ENCODE measurements at regions not wholly inside any gene's neighbourhood (a gene's known extent, or its start where the extent isn't known, plus 50 kb on each side); places are given as distances from the start of the nearest gene placed in this dataset.

GRCh38 chr5:173794901-173795416 is 93.2 kb upstream of the CPEB4 start (continued):
- TF ChIP-seq ZSCAN5A (CRISPR knock-in tag; IDR thresholded peaks at IDR 0.05; ENCODE audit: borderline replicate concordance) (no peak), JUN (CRISPR knock-in tag; IDR thresholded peaks at IDR 0.05) (no peak), ARID5B (CRISPR knock-in tag; IDR thresholded peaks at IDR 0.05) (peak; percentile 51), PHF8 (CRISPR knock-in tag; IDR thresholded peaks at IDR 0.05) (no peak), ZNF652 (CRISPR knock-in tag; IDR thresholded peaks at IDR 0.05; ENCODE audit: borderline replicate concordance, low read depth) (no peak), ZNF3 (CRISPR knock-in tag; IDR thresholded peaks at IDR 0.05) (peak; percentile 91), ZNF263 (CRISPR knock-in tag; IDR thresholded peaks at IDR 0.05) (0 out of 2 replicates have a peak, but pooled peaks have one; percentile 14), TRIM22 (IDR thresholded peaks at IDR 0.05) (no peak), KDM1A (CRISPR knock-in tag; IDR thresholded peaks at IDR 0.05) (no peak), EED (CRISPR knock-in tag; IDR thresholded peaks at IDR 0.05) (0 out of 2 replicates have a peak, but pooled peaks have one; percentile 45), SETDB1 (CRISPR knock-in tag; IDR thresholded peaks at IDR 0.05; ENCODE audit: borderline replicate concordance) (no peak), TMF1 (CRISPR knock-in tag; IDR thresholded peaks at IDR 0.05; ENCODE audit: low read depth) (no peak), MYC (CRISPR knock-in tag; IDR thresholded peaks at IDR 0.05; ENCODE audit: borderline replicate concordance) (peak; percentile 20; the same call in 1 of the 2 replicates), FOXJ3 (CRISPR knock-in tag; IDR thresholded peaks at IDR 0.05; ENCODE audit: borderline replicate concordance) (peak; percentile 30; the same call in 1 of the 2 replicates), PITX1 (CRISPR knock-in tag; IDR thresholded peaks at IDR 0.05) (no peak), ZNF160 (CRISPR knock-in tag; IDR thresholded peaks at IDR 0.05) (no peak), SAFB2 (CRISPR knock-in tag; IDR thresholded peaks at IDR 0.05; ENCODE audit: borderline replicate concordance, low read depth) (0 out of 2 replicates have a peak, but pooled peaks have one; percentile 46)
- TF ChIP-seq, protein P1, sequence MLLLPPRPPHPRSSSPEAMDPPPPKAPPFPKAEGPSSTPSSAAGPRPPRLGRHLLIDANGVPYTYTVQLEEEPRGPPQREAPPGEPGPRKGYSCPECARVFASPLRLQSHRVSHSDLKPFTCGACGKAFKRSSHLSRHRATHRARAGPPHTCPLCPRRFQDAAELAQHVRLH (CRISPR knock-in tag; IDR thresholded peaks at IDR 0.05; ENCODE audit: borderline replicate concordance, low read depth) = 0 out of 2 replicates have a peak, but pooled peaks have one; percentile 17
- TF ChIP-seq, protein P2, sequence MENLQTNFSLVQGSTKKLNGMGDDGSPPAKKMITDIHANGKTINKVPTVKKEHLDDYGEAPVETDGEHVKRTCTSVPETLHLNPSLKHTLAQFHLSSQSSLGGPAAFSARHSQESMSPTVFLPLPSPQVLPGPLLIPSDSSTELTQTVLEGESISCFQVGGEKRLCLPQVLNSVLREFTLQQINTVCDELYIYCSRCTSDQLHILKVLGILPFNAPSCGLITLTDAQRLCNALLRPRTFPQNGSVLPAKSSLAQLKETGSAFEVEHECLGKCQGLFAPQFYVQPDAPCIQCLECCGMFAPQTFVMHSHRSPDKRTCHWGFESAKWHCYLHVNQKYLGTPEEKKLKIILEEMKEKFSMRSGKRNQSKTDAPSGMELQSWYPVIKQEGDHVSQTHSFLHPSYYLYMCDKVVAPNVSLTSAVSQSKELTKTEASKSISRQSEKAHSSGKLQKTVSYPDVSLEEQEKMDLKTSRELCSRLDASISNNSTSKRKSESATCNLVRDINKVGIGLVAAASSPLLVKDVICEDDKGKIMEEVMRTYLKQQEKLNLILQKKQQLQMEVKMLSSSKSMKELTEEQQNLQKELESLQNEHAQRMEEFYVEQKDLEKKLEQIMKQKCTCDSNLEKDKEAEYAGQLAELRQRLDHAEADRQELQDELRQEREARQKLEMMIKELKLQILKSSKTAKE (CRISPR knock-in tag; IDR thresholded peaks at IDR 0.05; ENCODE audit: borderline replicate concordance) = no peak
- TF ChIP-seq, protein P3, sequence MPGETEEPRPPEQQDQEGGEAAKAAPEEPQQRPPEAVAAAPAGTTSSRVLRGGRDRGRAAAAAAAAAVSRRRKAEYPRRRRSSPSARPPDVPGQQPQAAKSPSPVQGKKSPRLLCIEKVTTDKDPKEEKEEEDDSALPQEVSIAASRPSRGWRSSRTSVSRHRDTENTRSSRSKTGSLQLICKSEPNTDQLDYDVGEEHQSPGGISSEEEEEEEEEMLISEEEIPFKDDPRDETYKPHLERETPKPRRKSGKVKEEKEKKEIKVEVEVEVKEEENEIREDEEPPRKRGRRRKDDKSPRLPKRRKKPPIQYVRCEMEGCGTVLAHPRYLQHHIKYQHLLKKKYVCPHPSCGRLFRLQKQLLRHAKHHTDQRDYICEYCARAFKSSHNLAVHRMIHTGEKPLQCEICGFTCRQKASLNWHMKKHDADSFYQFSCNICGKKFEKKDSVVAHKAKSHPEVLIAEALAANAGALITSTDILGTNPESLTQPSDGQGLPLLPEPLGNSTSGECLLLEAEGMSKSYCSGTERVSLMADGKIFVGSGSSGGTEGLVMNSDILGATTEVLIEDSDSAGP (CRISPR knock-in tag; IDR thresholded peaks at IDR 0.05; ENCODE audit: borderline replicate concordance) = peak; percentile 34; the same call in 1 of the 2 replicates

Measured in HepG2 (cell line).